IMR-90 (cell line): ENCODE measurements at regions not wholly inside any gene's neighbourhood (a gene's known extent, or its start where the extent isn't known, plus 50 kb on each side); places are given as distances from the start of the nearest gene placed in this dataset.

Experiments used
- CTCF ChIP-seq: conservative IDR thresholded peaks from 2 replicates; pipeline ENCODE4 v1.5.1; 2012; ENCODE audit warnings: mild to moderate bottlenecking, low read depth, low read length, improper control_type of control experiment
- MAZ ChIP-seq: IDR thresholded peaks from 2 replicates; pipeline ENCODE4 v1.6.1; 2012; ENCODE audit warnings: low read depth, mild to moderate bottlenecking, low read length, improper control_type of control experiment, moderate library complexity, borderline replicate concordance
- POLR2A ChIP-seq: IDR thresholded peaks from 2 replicates; pipeline ENCODE4 v1.6.1; 2012; ENCODE audit warnings: mild to moderate bottlenecking, low read depth, low read length

GRCh38 chr2:234293973-234294372 is 202.9 kb downstream of the ARL4C start:
- TF ChIP-seq POLR2A, result no peak
- 0 out of 2 replicates have a peak, but pooled peaks have one; percentile 6 for TF ChIP-seq CTCF
- no peak for TF ChIP-seq MAZ
